Fibroblast of skin of right biceps (primary cell): ENCODE measurements at regions not wholly inside any gene's neighbourhood (a gene's known extent, or its start where the extent isn't known, plus 50 kb on each side); places are given as distances from the start of the nearest gene placed in this dataset.

Source experiments
- DNase-seq: peaks from one replicate; pipeline ENCODE4 v3.0.0-alpha.2; 2013

DNA sequence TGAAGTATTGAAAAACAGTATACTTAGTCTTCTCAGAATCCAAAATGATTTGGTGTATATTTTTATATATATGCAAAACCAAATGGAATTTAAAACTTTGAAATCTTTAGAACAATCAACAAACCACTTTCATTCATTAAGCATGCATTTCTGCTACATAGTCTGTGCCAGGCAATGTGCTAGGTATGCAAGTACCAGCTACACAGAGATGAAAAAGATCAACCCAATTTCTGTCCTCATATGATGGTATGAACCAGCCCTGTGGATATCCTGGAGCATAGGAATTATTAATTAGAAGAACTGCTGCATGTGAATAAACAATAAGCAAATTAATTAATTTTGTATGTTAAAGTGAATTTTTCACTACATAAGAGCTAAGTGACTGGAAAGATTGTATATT lies 51.2 kb upstream of the RTN4 start:
- no peak for DNase-seq

DNA sequence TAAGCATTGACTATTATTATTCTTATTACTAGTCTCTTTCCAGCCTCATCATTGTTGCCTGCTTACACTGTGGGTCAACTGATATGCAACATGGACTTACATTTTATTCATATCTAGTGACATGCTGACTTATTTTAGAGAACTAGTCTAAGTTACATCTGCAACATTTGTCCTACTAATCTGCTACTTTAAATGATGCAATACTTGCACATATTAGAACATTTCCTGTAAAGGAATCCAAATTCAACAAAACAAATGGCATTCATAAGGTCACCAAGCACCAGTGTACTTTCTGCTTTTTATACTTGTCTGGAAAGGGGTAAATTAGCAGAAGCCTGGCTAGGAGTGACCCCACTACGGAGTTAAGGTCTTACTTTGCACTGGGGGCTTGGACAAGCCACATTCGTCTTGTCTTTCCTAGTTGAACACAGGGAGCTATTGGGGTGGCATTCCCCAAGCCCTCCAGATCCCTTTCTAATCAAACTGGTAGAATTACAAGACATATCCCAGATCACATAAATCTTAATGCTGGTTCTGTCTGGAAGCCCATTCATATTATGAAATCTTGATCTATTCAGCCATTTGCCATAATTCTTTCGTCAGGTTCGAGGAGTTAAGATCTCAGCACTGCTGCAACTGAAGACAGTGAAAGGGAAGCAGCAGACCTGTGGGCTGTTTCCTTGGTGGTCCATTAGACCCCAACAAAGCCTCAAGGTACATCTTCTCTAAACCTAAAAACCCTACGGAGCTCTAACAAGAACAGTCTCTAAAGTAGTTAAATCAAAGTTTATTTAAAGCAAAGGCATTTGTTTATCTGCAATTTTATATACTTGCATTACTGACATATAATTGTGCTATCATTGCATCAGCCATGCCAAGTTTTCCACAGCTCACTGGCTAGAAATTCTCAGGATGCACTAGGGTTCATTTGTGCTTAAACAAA lies 49.9 kb upstream of the RTN4 start:
- DNase-seq: peak; percentile 86
